Trophoblast cell (in vitro differentiated cells and primary cell): ENCODE measurements at regions not wholly inside any gene's neighbourhood (a gene's known extent, or its start where the extent isn't known, plus 50 kb on each side); places are given as distances from the start of the nearest gene placed in this dataset.

Experiments
- DNase-seq, 2 donors: peaks; one replicate each; pipeline ENCODE4 v3.0.0-alpha.2; 2016
- H2AFZ ChIP-seq: 2 replicates; pipeline ENCODE4 v1.6.1; 2013; ENCODE audit warnings: low read length, moderate library complexity, mild to moderate bottlenecking; ENCODE audit not compliant: insufficient read depth, poor library complexity
- H2AK5ac ChIP-seq: 2 replicates; pipeline ENCODE4 v1.6.1; 2013; ENCODE audit warnings: mild to moderate bottlenecking, low read length
- H2BK120ac ChIP-seq: 2 replicates; pipeline ENCODE4 v1.6.1; 2013; ENCODE audit warnings: low read length, mild to moderate bottlenecking, moderate library complexity; ENCODE audit not compliant: insufficient read depth, poor library complexity
- H2BK12ac ChIP-seq: 2 replicates; pipeline ENCODE4 v1.6.1; 2013; ENCODE audit warnings: mild to moderate bottlenecking, low read length, moderate library complexity
- H2BK5ac ChIP-seq: 2 replicates; pipeline ENCODE4 v1.6.1; 2013; ENCODE audit warnings: low read length, low read depth, moderate library complexity, mild to moderate bottlenecking; ENCODE audit not compliant: poor library complexity
- H3K14ac ChIP-seq: 2 replicates; pipeline ENCODE4 v1.6.1; 2013; ENCODE audit warnings: mild to moderate bottlenecking, low read length
- H3K18ac ChIP-seq: 2 replicates; pipeline ENCODE4 v1.6.1; 2013; ENCODE audit warnings: mild to moderate bottlenecking, low read length
- H3K23ac ChIP-seq: 2 replicates; pipeline ENCODE4 v1.6.1; 2013; ENCODE audit warnings: low read length
- H3K27ac ChIP-seq: 2 replicates; pipeline ENCODE4 v1.5.1; 2013; ENCODE audit warnings: low read depth, mild to moderate bottlenecking, inconsistent platforms, low read length, moderate library complexity
- H3K27me3 ChIP-seq: 2 replicates; pipeline ENCODE4 v1.6.1; 2013; ENCODE audit warnings: inconsistent platforms, mild to moderate bottlenecking, low read length, moderate library complexity; ENCODE audit not compliant: insufficient read depth
- H3K36me3 ChIP-seq, 2 experiments: 1 replicate in 1 of 2; 2 replicates in 1 of 2; pipeline ENCODE4 v1.6.1; 2013; ENCODE audit warnings: low read length in 2 of 2, mild to moderate bottlenecking in 2 of 2, moderate library complexity in 1 of 2; ENCODE audit not compliant: insufficient read depth in 2 of 2, control insufficient read depth in 1 of 2
- H3K4ac ChIP-seq: 2 replicates; pipeline ENCODE4 v1.6.1; 2013; ENCODE audit warnings: low read depth, mild to moderate bottlenecking, low read length, moderate library complexity
- H3K4me1 ChIP-seq, 2 experiments: 1 replicate in 1 of 2; 2 replicates in 1 of 2; pipeline ENCODE4 v1.6.1; 2013; ENCODE audit warnings: low read length in 2 of 2, mild to moderate bottlenecking in 2 of 2, moderate library complexity in 1 of 2; ENCODE audit not compliant: insufficient read depth in 2 of 2, control insufficient read depth in 1 of 2
- H3K4me2 ChIP-seq: 2 replicates; pipeline ENCODE4 v1.6.1; 2013; ENCODE audit warnings: inconsistent platforms, mild to moderate bottlenecking, low read length, moderate library complexity
- H3K4me3 ChIP-seq: 2 replicates; pipeline ENCODE4 v1.5.1; 2013; ENCODE audit warnings: mild to moderate bottlenecking, low read depth, low read length, inconsistent platforms
- H3K79me1 ChIP-seq: one replicate; pipeline ENCODE4 v1.6.1; 2013; ENCODE audit warnings: low read length
- H3K79me2 ChIP-seq: 2 replicates; pipeline ENCODE4 v1.6.1; 2013; ENCODE audit warnings: low read length, mild to moderate bottlenecking; ENCODE audit not compliant: control insufficient read depth, insufficient read depth, poor library complexity
- H3K9ac ChIP-seq: 2 replicates; pipeline ENCODE4 v1.6.1; 2013; ENCODE audit warnings: mild to moderate bottlenecking, low read length
- H3K9me3 ChIP-seq: 2 replicates; pipeline ENCODE4 v1.6.1; 2013; ENCODE audit warnings: low read depth, mild to moderate bottlenecking, control low read depth, inconsistent platforms, low read length; ENCODE audit not compliant: insufficient read depth
- H4K12ac ChIP-seq: 2 replicates; pipeline ENCODE4 v1.6.1; 2013; ENCODE audit warnings: low read depth, mild to moderate bottlenecking, low read length, moderate library complexity
- H4K8ac ChIP-seq: 2 replicates; pipeline ENCODE4 v1.6.1; 2013; ENCODE audit warnings: low read depth, mild to moderate bottlenecking, low read length, moderate library complexity
- H4K91ac ChIP-seq: one replicate; pipeline ENCODE4 v1.6.1; 2013; ENCODE audit warnings: low read depth, mild to moderate bottlenecking, low read length, moderate library complexity
- WGBS: extraction: QIAGEN DNeasy Blood & Tissue Kit; methylation state at CpG from one replicate; pipeline ENCODE4 v1.1.7; 2013; ENCODE audit warnings: missing lambda C conversion rate; ENCODE audit not compliant: insufficient read length, insufficient coverage; ENCODE audit errors: extremely low coverage; 5-methylcytosine and 5-hydroxymethylcytosine counted together

DNA sequence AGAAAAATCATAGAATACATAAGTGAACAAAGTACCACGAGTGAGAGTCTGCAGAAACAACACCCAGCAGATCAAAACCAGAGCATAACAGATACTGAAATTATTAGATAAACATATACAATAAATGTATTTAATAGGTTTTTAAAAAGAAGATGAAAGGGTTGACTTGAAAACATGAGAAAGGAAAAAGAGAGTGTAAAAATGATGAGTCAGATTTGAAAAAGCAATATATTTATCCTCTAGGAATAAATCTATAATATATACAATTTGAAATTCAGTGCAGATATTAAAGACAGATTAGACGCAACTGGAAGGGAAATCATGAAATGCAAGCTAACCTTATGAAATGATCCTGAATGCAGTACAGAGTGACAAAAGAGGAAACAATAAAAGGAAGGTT lies 170.2 kb upstream of the RUNX1 start:
- no peak overlapping the region for H2AFZ ChIP-seq
- no peak overlapping the region for H3K4ac ChIP-seq
- no peak overlapping the region for H3K4me3 ChIP-seq
- no peak overlapping the region for H4K12ac ChIP-seq
- no peak overlapping the region for H2BK120ac ChIP-seq
- no CpG with 5 or more reads among the region's 2 CpGs for WGBS
- H2BK12ac ChIP-seq: no peak overlapping the region
- H3K36me3 ChIP-seq: no peaks in the 10 kb centered on the region
- peaks cover 4% of the 10 kb centered on the region for H3K79me1 ChIP-seq
- H3K27ac ChIP-seq: no peak overlapping the region
- H4K91ac ChIP-seq: no peak overlapping the region
- H3K4me2 ChIP-seq: no peak overlapping the region
- no peak overlapping the region for H3K14ac ChIP-seq
- no peak overlapping the region for H4K8ac ChIP-seq
- no peak for DNase-seq
- no peak overlapping the region for H3K23ac ChIP-seq
- H3K9ac ChIP-seq: no peak overlapping the region
- no peaks in the 10 kb centered on the region for H3K9me3 ChIP-seq
- H2AK5ac ChIP-seq: no peak overlapping the region
- H3K79me2 ChIP-seq: no peaks in the 10 kb centered on the region
- H3K27me3 ChIP-seq: no peaks in the 10 kb centered on the region
- H3K4me1 ChIP-seq: peaks cover 5 to 12% of the 10 kb centered on the region in 2 experiments
- H2BK5ac ChIP-seq: no peak overlapping the region
- H3K18ac ChIP-seq: no peak overlapping the region

- H3K79me2 ChIP-seq: no peaks in the 10 kb centered on the region
- no peak overlapping the region for H3K23ac ChIP-seq
- H3K14ac ChIP-seq: no peak overlapping the region
- no peak overlapping the region for H2AFZ ChIP-seq
- no peaks in the 10 kb centered on the region for H3K36me3 ChIP-seq
- DNase-seq: peak; percentile 97 to 99
- H3K4me2 ChIP-seq: no peak overlapping the region
- no peak overlapping the region for H2BK12ac ChIP-seq
- no peak overlapping the region for H2BK120ac ChIP-seq
- H3K4me3 ChIP-seq: no peak overlapping the region
- peaks cover 5 to 12% of the 10 kb centered on the region in 2 experiments for H3K4me1 ChIP-seq
- no peak overlapping the region for H4K8ac ChIP-seq
- no peaks in the 10 kb centered on the region for H3K9me3 ChIP-seq
- no peak overlapping the region for H3K9ac ChIP-seq
- no peak overlapping the region for H2BK5ac ChIP-seq
- H3K4ac ChIP-seq: no peak overlapping the region
- H3K18ac ChIP-seq: no peak overlapping the region
- H4K91ac ChIP-seq: no peak overlapping the region
- H4K12ac ChIP-seq: no peak overlapping the region
- peak overlapping the region; percentile 46 for H3K27ac ChIP-seq
- H3K27me3 ChIP-seq: no peaks in the 10 kb centered on the region
- no peak overlapping the region for H2AK5ac ChIP-seq
- no CpG with 5 or more reads among the region's 1 CpG for WGBS
- H3K79me1 ChIP-seq: peaks cover 4% of the 10 kb centered on the region
Observed at GRCh38 chr21:35217504-35218060, 168.5 kb upstream of the RUNX1 start.

DNA sequence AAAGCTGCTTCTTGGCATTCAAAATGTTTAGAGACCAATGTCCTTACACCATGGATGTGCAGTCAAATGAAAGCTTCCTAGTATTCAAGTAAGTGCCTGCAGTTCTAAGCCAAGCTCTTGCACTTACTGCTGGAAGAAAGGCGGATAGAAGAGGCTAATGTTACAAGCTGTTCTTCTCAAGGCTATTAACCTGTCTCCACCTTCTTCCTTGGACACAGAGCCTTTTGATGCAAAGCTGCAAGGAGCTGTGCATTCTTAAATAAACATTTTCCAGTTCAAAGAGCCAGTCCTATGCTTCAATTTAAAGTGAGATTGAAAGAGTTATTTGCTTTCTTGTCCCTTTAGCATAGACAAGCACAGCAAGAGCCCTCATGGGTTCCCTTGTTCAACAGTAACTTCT lies 167.9 kb upstream of the RUNX1 start:
- Histone ChIP-seq H2AFZ (no peak overlapping the region), H3K4me2 (no peak overlapping the region), H2BK120ac (no peak overlapping the region), H3K79me2 (no peaks in the 10 kb centered on the region), H3K9me3 (no peaks in the 10 kb centered on the region), H3K23ac (no peak overlapping the region), H3K4me1 (peaks cover 5 to 12% of the 10 kb centered on the region in 2 experiments), H3K27me3 (no peaks in the 10 kb centered on the region), H2BK12ac (no peak overlapping the region), H3K79me1 (peaks cover 4% of the 10 kb centered on the region), H4K91ac (no peak overlapping the region), H3K14ac (no peak overlapping the region), H3K36me3 (no peaks in the 10 kb centered on the region), H4K12ac (no peak overlapping the region), H3K4ac (no peak overlapping the region), H4K8ac (no peak overlapping the region), H2AK5ac (no peak overlapping the region), H3K27ac (peak overlapping the region; percentile 46), H3K9ac (no peak overlapping the region), H3K4me3 (no peak overlapping the region), H2BK5ac (no peak overlapping the region), H3K18ac (no peak overlapping the region)
- no peak for DNase-seq
- WGBS: no CpG with 5 or more reads among the region's 1 CpG

DNA sequence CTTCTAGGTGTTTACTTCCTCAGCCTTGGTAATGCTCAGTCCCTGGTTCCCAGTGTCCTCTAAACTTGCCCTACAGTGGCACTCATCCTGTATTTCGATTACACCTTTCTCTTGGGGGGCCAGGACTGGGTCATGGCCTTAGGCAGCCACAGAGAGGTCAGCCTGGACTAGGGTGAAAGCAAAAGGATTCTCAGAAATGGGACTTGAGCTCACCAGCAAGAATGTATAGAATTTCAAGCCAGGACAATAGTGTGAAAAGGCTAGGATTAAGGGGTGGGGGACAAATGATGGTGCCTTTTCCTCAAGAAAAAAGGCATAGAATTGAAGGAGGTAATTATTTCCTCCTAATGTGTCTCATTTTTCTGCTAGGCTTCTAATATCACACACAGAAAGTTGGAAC lies 166.8 kb upstream of the RUNX1 start:
- no peaks in the 10 kb centered on the region for H3K27me3 ChIP-seq
- peaks cover 4% of the 10 kb centered on the region for H3K79me1 ChIP-seq
- no peak overlapping the region for H4K91ac ChIP-seq
- no peak overlapping the region for H4K8ac ChIP-seq
- DNase-seq: no peak
- H3K4ac ChIP-seq: no peak overlapping the region
- no peak overlapping the region for H2AK5ac ChIP-seq
- no peak overlapping the region for H3K4me3 ChIP-seq
- no peak overlapping the region for H2BK12ac ChIP-seq
- no peak overlapping the region for H3K4me2 ChIP-seq
- no peaks in the 10 kb centered on the region for H3K9me3 ChIP-seq
- H3K9ac ChIP-seq: no peak overlapping the region
- no peak overlapping the region for H2BK120ac ChIP-seq
- H3K4me1 ChIP-seq: peaks cover 5 to 12% of the 10 kb centered on the region in 2 experiments
- H3K79me2 ChIP-seq: no peaks in the 10 kb centered on the region
- H2AFZ ChIP-seq: no peak overlapping the region
- H3K18ac ChIP-seq: no peak overlapping the region
- H3K14ac ChIP-seq: no peak overlapping the region
- no peak overlapping the region for H4K12ac ChIP-seq
- H3K36me3 ChIP-seq: no peaks in the 10 kb centered on the region
- WGBS: no CpG with 5 or more reads among the region's 1 CpG
- no peak overlapping the region for H2BK5ac ChIP-seq
- no peak overlapping the region for H3K27ac ChIP-seq
- H3K23ac ChIP-seq: no peak overlapping the region
